ENCODE measurements at regions not wholly inside any gene's neighbourhood (a gene's known extent, or its start where the extent isn't known, plus 50 kb on each side); places are given as distances from the start of the nearest gene placed in this dataset.

DNA sequence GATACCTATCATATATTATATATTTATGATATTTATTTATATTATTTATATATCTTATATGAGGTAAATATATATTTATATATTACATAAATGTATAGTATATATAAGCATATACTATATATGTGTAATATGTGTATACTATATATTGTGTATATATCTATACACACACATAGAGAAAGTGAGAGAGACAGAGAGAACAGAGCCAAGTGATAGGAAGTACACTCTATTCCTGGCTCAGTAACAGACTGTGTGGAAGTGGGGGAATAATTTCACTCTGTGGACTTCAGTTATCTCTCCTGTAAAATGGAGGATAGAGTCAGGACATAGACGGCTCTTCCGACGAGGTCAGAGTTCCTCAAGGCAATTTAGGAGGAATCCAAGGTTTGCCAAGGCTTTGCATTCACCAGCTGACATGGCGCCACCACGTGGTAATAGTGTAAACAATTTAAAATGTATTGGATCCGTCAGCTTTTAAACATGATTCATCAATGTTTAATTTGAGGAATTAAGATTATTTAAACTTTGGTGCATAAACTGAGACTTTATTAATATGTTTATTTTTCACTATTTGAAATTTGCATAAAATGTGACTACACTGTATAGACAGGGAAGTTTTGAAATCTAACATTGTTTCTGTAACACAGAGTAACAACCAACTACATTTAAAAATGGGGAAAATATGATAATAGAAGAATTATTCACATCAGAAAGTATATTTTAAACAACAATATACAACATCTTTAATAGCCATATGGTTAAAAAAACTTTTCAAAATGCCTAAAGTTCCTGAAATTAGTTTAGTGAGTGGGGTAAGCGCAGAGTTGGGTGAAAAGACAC, 75.4 kb upstream of the TMEM244 start:
- Mint-ChIP-seq H3K4me3 (no peak overlapping the region), H3K4me1 (no peaks in the 10 kb centered on the region), H3K27me3 (peaks cover 19% of the 10 kb centered on the region), H3K9me3 (no peaks in the 10 kb centered on the region), H3K36me3 (no peaks in the 10 kb centered on the region), H3K27ac (no peak overlapping the region)
- CTCF ChIA-PET = interaction anchor here (0.9 to 1.0 kb wide), 3 partner anchors 339 to 447 kb away, joined by 4 to 7 read pairs (median 6); no protein-coding TSS in a partner anchor
- DNase-seq = peak; percentile 53

DNA sequence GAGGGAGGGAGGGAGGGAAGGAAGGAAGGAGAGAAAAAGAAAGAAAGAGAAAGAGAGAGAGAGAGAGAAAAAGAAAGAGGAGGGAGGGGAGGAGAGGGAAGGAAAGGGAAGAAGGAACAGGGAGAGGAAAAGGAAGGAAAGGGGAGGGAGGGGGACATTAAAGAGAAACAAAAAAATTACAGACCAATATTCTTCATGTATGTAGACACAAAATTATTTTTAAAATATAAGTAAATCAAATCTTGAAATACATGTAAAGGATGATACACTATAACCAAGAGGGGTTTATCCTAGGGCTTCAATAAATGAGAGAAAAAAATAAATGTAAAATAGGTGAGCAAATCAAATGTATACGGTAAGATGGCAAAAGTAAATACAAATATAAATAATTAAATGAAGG, 71.2 kb upstream of the TMEM244 start:
- Mint-ChIP-seq H3K4me3 (no peak overlapping the region), H3K27me3 (peaks cover 5% of the 10 kb centered on the region), H3K27ac (no peak overlapping the region), H3K4me1 (no peaks in the 10 kb centered on the region), H3K36me3 (no peaks in the 10 kb centered on the region), H3K9me3 (no peaks in the 10 kb centered on the region)
- no peak for DNase-seq
- CTCF ChIA-PET = no interaction called here

DNA sequence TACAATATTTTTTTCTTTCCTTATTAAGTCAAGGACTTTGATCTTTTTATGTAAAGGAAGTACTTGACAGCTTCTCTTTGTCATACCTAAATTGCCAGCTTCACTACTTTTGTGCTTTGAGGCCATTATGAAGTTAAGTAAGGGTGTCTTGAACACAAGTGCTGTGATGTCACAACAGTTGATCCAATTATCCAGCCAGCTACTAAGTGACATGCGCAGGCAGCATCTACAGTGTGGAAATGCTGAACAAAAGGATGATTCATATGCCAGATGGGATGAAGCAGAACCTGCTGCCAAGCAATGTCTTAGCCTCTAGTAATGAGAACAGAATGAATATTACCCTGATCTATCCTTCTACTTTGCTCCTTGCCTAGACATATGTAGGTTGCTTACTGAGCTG, 68.3 kb upstream of the TMEM244 start:
- H3K4me3 Mint-ChIP-seq = no peak overlapping the region
- H3K9me3 Mint-ChIP-seq = no peaks in the 10 kb centered on the region
- H3K36me3 Mint-ChIP-seq = no peaks in the 10 kb centered on the region
- no peak for DNase-seq
- no peak overlapping the region for H3K27ac Mint-ChIP-seq
- peaks cover 5% of the 10 kb centered on the region for H3K27me3 Mint-ChIP-seq
- no peaks in the 10 kb centered on the region for H3K4me1 Mint-ChIP-seq
- CTCF ChIA-PET = interaction anchor here (0.6 kb wide), 1 partner anchor 93 kb away, joined by 3 read pairs; no protein-coding TSS in a partner anchor

DNA sequence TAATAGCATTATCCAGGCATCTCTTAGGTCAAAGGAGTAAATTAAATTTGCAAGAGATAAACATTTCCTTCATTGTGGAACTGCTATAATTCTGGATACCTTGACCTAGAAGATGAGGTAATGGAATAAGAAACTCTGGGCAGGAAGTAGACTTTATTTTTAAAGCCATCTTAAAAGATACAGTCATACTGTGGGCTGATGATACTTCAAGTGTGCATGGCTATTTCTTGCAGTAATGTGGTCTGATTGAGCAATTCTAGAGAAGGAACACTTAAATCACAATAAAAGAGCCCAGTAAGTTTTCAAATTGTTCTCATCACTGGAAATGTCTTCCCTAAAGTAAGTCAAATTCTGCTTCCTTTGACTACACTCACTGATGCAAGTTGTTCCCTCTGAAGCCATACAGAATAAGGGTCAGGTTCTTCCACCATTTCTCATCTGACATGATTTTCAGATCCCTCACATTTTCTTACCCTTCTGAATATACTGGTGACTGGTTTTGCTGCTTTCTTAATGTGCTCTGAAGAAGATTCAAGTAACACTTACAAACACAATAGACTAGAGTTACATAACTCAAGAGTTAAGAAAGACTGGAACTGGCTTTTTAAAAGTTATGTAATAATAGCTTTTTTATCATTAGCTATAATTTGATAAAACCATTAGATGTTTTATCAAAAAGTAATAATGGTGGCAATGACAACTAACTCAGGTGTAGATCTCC, 62.6 kb upstream of the TMEM244 start:
- Mint-ChIP-seq H3K4me3 (no peak overlapping the region), H3K9me3 (no peaks in the 10 kb centered on the region), H3K36me3 (no peaks in the 10 kb centered on the region), H3K4me1 (no peaks in the 10 kb centered on the region), H3K27me3 (peaks cover 4% of the 10 kb centered on the region), H3K27ac (no peak overlapping the region)
- no peak for DNase-seq
- CTCF ChIA-PET = no interaction called here

DNA sequence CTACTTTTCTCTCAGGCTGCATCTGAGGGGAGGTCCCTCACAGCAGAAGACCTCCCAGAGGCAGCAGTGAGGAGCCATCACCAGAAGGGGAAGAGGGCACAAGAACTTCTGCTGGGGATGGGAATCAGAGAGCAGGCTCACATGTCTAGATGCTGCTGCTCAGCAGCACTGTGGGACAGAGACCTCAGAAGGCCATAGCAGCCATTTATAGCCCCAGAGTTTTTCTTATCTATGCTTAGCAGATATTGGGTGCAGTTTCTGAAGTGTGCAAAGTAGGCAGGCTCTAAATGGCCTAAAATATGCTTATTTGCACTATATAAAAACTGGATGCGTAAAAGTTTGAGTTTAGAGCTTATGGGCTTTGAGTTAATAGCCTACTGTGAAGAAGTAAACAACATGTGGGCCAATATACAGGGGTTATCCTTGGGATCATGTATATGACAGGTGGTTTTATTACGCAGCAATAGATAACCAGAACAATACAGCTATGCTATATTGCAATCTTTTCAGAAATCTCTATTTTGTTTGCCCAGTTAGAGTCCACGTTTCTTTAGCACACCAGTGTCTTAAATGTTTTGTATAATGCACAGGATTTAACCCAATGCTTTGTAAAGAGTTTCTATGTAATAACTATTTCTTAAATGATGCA, 60.2 kb upstream of the TMEM244 start:
- H3K4me1 Mint-ChIP-seq = no peaks in the 10 kb centered on the region
- no peak for DNase-seq
- H3K36me3 Mint-ChIP-seq = no peaks in the 10 kb centered on the region
- no peak overlapping the region for H3K4me3 Mint-ChIP-seq
- no peak overlapping the region for H3K27ac Mint-ChIP-seq
- peaks cover 4% of the 10 kb centered on the region for H3K27me3 Mint-ChIP-seq
- CTCF ChIA-PET = no interaction called here
- no peaks in the 10 kb centered on the region for H3K9me3 Mint-ChIP-seq

DNA sequence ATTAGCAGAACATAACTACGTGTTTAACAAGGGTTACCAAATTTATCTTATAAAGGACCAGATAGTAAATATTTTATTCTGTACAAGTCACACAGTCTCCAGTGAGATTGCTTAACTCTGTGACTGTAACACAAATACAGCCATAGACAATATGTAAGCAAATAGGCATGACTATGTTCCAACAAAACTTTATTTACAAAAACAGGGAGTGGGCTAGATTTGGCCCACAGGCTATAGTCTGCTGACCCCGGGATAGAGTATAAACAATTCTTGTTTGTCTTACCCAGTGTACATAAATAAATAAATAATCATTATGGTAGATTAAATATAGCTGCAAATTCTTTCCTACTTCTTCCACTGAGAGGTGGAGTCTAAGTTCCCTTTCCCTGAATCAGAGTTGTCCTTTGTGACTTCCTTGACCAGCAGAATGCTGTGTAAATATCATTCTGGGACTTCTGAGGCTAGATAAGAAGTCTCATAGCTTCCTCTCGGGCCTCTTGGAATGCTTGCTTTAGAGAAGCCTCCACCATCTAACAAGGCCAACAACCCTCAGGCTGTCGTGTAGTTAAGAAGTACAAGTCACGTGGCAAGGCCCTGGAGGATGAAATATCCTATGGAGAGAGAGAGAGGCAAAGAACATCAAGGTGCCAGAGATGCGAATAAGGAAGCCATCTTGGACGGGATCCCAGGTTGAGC, 59.1 kb upstream of the TMEM244 start:
- CTCF ChIA-PET = interaction anchor here (0.6 kb wide), 1 partner anchor 11 kb away, joined by 3 read pairs; no protein-coding TSS in a partner anchor
- H3K27ac Mint-ChIP-seq = no peak overlapping the region
- no peaks in the 10 kb centered on the region for H3K36me3 Mint-ChIP-seq
- H3K4me3 Mint-ChIP-seq = no peak overlapping the region
- no peaks in the 10 kb centered on the region for H3K4me1 Mint-ChIP-seq
- no peak for DNase-seq
- H3K9me3 Mint-ChIP-seq = no peaks in the 10 kb centered on the region
- H3K27me3 Mint-ChIP-seq = peaks cover 4% of the 10 kb centered on the region

DNA sequence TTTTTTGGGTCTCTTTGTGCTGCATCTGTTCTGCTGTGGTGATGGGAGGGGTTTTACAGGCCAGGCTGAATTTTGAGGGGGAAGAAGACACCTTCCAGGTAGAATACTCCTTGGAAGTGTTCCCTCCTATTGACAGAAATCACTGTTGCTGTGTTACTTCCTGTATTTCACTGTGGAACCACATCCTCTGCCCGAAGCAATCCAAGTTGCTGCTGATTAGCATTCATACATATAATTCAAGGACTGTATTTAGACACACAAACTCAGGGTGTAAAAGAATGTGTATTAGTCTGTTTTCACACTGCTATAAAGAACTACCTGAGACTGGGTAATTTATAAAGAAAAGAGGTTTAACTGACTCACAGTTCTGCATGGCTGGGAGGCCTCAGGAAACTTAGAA, 50.6 kb upstream of the TMEM244 start:
- CTCF ChIA-PET = no interaction called here
- Mint-ChIP-seq H3K9me3 (no peaks in the 10 kb centered on the region), H3K36me3 (no peaks in the 10 kb centered on the region), H3K4me3 (no peak overlapping the region), H3K27me3 (no peaks in the 10 kb centered on the region), H3K27ac (no peak overlapping the region), H3K4me1 (no peaks in the 10 kb centered on the region)
- no peak for DNase-seq

Measured in activated naive CD4-positive, alpha-beta T cell treated with anti-CD3 and anti-CD28 coated beads, Interleukin-2, amount 10 ng/mL, durations not matched to agents 7 days and 5 days (primary cell).